Spleen (tissue), 11 donors: ENCODE measurements at regions not wholly inside any gene's neighbourhood (a gene's known extent, or its start where the extent isn't known, plus 50 kb on each side); places are given as distances from the start of the nearest gene placed in this dataset.

ENCODE experiments used
- DNase-seq: peaks from one replicate; pipeline ENCODE4 v3.0.0-alpha.2; 2020
- H3K27ac ChIP-seq, 8 donors: fragments of 200-600 bp; sonication (generic) in 7 of 8; 1 replicate in 4 of 8; 2 replicates in 4 of 8; pipeline versions ENCODE4 v1.5.0 to v1.8.0; 2016 to 2021; ENCODE audit warnings: inconsistent platforms in 4 of 8, mild to moderate bottlenecking in 4 of 8, moderate library complexity in 1 of 8
- H3K27me3 ChIP-seq, 7 donors: fragments of 200-600 bp; sonication (generic) in 6 of 7; replicated peaks in 1 of 7; 1 replicate in 4 of 7; 2 replicates in 3 of 7; pipeline versions ENCODE4 v1.5.0 to v1.8.0; 2016 to 2021; ENCODE audit warnings: inconsistent platforms in 3 of 7, mild to moderate bottlenecking in 1 of 7
- H3K36me3 ChIP-seq, 6 donors: fragments of 200-600 bp; sonication (generic) in 5 of 6; 1 replicate in 4 of 6; 2 replicates in 2 of 6; pipeline versions ENCODE4 v1.5.0 to v1.8.0; 2016 to 2021; ENCODE audit warnings: inconsistent platforms in 2 of 6
- H3K4me1 ChIP-seq, 6 donors: fragments of 200-600 bp; sonication (generic) in 5 of 6; 1 replicate in 3 of 6; 2 replicates in 3 of 6; pipeline versions ENCODE4 v1.5.0 to v1.8.0; 2016 to 2021; ENCODE audit warnings: inconsistent platforms in 3 of 6
- H3K4me3 ChIP-seq, 8 donors: fragments of 200-600 bp; sonication (generic) in 7 of 8; 1 replicate in 4 of 8; 2 replicates in 4 of 8; pipeline versions ENCODE4 v1.5.0 to v1.8.0; 2016 to 2021; ENCODE audit warnings: inconsistent platforms in 4 of 8, mild to moderate bottlenecking in 4 of 8, moderate library complexity in 2 of 8
- H3K9me3 ChIP-seq, 8 donors: fragments of 200-600 bp; sonication (generic) in 7 of 8; 1 replicate in 4 of 8; 2 replicates in 4 of 8; pipeline versions ENCODE4 v1.5.0 to v1.8.0; 2016 to 2021; ENCODE audit warnings: inconsistent platforms in 4 of 8
- CTCF ChIP-seq, 11 experiments: fragments of 200-600 bp in 7 of 11; fragments of 450-650 bp in 4 of 11; sonication (generic) in 4 of 11; IDR thresholded peaks in 8 of 11; conservative IDR thresholded peaks in 3 of 11; 1 replicate in 7 of 11; 2 replicates in 4 of 11; pipeline versions ENCODE4 v1.4.0 to v1.8.0; 2016 to 2021; ENCODE audit warnings: antibody characterized with exemption in 11 of 11, inconsistent platforms in 4 of 11, mild to moderate bottlenecking in 1 of 11
- POLR2A ChIP-seq, 3 donors: fragments of 450-650 bp; IDR thresholded peaks; one replicate each; pipeline ENCODE4 v1.5.1; 2017; ENCODE audit warnings: antibody characterized with exemption in 3 of 3, mild to moderate bottlenecking in 1 of 3
- POLR2AphosphoS5 ChIP-seq, 3 donors: sonication (generic); formaldehyde crosslinking; IDR thresholded peaks; one replicate each; pipeline ENCODE4 v1.5.1; 2017; ENCODE audit warnings: antibody characterized with exemption in 3 of 3
- WGBS, 5 donors: extraction: QIAGEN DNeasy Blood & Tissue Kit in 3 of 5; methylation state at CpG; one replicate each; pipeline versions ENCODE4 v1.1.5 to v1.1.7; 2013 to 2018; 5-methylcytosine and 5-hydroxymethylcytosine counted together
- intact Hi-C: fragments of 100-400 bp; cut with DNase I; formaldehyde crosslinking; loops from one replicate; pipeline ENCODE4 v1.15.0; 2023; ENCODE audit warnings: low total_unique reads
- donor health status: healthy with polysubstance abuse.
- donor health status: DM: no; HTN: no; CAD: no; lungs with moderate emphysema.
- donor health status: DM: no; HTN: no; CAD: no.
- donor health status: Bipolar disorder and iron deficiency.
- donor health status: healthy.
- donor health status: DM: no; HTN: no; CAD: no.
- donor health status: DM: yes; HTN: yes; CAD: no.

- no peak overlapping the region for H3K27ac ChIP-seq
Observed at GRCh38 chr18:34108206-34108605, 116.5 kb downstream of the NOL4 start.

DNA sequence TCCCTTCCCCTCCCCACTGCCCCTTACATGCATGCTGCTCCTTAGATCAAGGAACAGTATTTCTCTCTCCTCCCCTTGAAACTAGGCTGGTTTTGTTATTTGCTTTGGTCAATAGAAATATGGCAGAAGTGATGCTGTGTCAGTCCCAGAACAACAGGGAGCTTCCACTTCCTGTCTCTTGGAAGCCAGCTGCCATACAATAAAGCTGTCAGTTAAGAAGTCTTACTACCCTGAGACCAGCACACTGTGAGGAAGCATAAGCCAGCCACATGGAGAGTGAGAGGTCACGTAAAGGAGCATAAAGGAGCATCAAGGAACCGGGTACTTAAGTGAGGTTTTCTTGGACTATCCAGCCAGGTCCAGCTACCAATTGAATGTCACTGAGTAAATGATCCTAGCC, 126.6 kb downstream of the NOL4 start:
- TF ChIP-seq CTCF (IDR thresholded peaks at IDR 0.05 in 8 of 11, conservative IDR thresholded peaks at IDR 0.05 in 3 of 11) (no peak), POLR2AphosphoS5 (IDR thresholded peaks at IDR 0.05) (no peak), POLR2A (IDR thresholded peaks at IDR 0.05) (no peak)
- H3K27me3 ChIP-seq, result no peaks in the 10 kb centered on the region
- H3K4me1 ChIP-seq, result no peaks in the 10 kb centered on the region
- H3K4me3 ChIP-seq, result no peak overlapping the region
- intact Hi-C loops, result no loop called here
- 42 to 72% (median 59%) methylated on average over 2 of the region's 2 CpGs for WGBS, 5 donors
- H3K27ac ChIP-seq, result no peak overlapping the region
- DNase-seq, result no peak
- no peaks in the 10 kb centered on the region for H3K36me3 ChIP-seq
- no peaks in the 10 kb centered on the region for H3K9me3 ChIP-seq

More at GRCh38 chr18:34108206-34108605, 116.5 kb downstream of the NOL4 start:
- intact Hi-C loops, result no loop called here
- no peak for DNase-seq
- Histone ChIP-seq H3K4me3 (no peak overlapping the region), H3K27me3 (no peaks in the 10 kb centered on the region), H3K4me1 (no peaks in the 10 kb centered on the region), H3K36me3 (no peaks in the 10 kb centered on the region), H3K9me3 (peaks cover 0 to 26% (median 16%) of the 10 kb centered on the region in 8 donors)
- TF ChIP-seq POLR2AphosphoS5 (IDR thresholded peaks at IDR 0.05) (no peak), CTCF (IDR thresholded peaks at IDR 0.05 in 8 of 11, conservative IDR thresholded peaks at IDR 0.05 in 3 of 11) (no peak), POLR2A (IDR thresholded peaks at IDR 0.05) (no peak)

GRCh38 chr18:34097312-34097711, 127.4 kb downstream of the NOL4 start:
- no peak for DNase-seq
- no peaks in the 10 kb centered on the region for H3K4me1 ChIP-seq
- no peak overlapping the region for H3K27ac ChIP-seq
- no peak overlapping the region for H3K4me3 ChIP-seq
- no peaks in the 10 kb centered on the region for H3K36me3 ChIP-seq
- no peaks in the 10 kb centered on the region for H3K27me3 ChIP-seq
- TF ChIP-seq POLR2AphosphoS5 (IDR thresholded peaks at IDR 0.05), result no peak
- no peak for TF ChIP-seq CTCF (IDR thresholded peaks at IDR 0.05 in 8 of 11, conservative IDR thresholded peaks at IDR 0.05 in 3 of 11)
- no peak for TF ChIP-seq POLR2A (IDR thresholded peaks at IDR 0.05)
- no peaks in the 10 kb centered on the region for H3K9me3 ChIP-seq
- 80 to 93% (median 90%) methylated on average over 1 of the region's 1 CpG for WGBS, 5 donors
- intact Hi-C loops, result no loop called here

DNA sequence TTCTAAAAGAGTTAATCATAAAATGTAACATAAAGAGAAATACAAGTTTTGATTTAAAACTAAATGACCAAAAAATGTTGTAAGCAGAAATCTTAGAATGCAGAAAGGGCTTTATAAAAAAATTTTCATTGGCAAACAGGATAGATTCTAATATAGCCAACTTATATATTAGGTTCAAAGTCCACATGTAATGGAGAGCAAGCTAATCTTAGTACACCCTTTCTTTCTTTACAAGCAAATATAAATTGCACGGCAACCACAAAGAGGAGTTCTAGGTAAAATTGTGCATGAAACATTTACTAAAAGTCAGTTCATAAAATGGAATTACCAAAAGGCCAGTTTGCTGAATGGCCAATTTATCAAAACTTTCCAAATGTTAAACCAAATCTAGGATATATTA, 130.6 kb downstream of the NOL4 start:
- H3K4me3 ChIP-seq, result no peak overlapping the region
- no peaks in the 10 kb centered on the region for H3K4me1 ChIP-seq
- no peaks in the 10 kb centered on the region for H3K27me3 ChIP-seq
- no peak for DNase-seq
- no peaks in the 10 kb centered on the region for H3K36me3 ChIP-seq
- no peak overlapping the region for H3K27ac ChIP-seq
- H3K9me3 ChIP-seq, result no peaks in the 10 kb centered on the region
- TF ChIP-seq POLR2A (IDR thresholded peaks at IDR 0.05), result no peak
- no peak for TF ChIP-seq CTCF (IDR thresholded peaks at IDR 0.05 in 8 of 11, conservative IDR thresholded peaks at IDR 0.05 in 3 of 11)
- TF ChIP-seq POLR2AphosphoS5 (IDR thresholded peaks at IDR 0.05), result no peak
- intact Hi-C loops, result no loop called here
- WGBS, 5 donors, result 89 to 98% (median 91%) methylated on average over 1 of the region's 1 CpG
